HG02642 (cell line): ENCODE measurements at regions not wholly inside any gene's neighbourhood (a gene's known extent, or its start where the extent isn't known, plus 50 kb on each side); places are given as distances from the start of the nearest gene placed in this dataset.
"Not testable (repeated sequence)": the region's sequence is repeated elsewhere in the genome, so short reads cannot be mapped to it uniquely, and the experiment has no call there.

Experiments
- ATAC-seq: cut with Tn5 transposase; IDR thresholded peaks from one replicate; pipeline ENCODE4 v1.9.1; 2021; ENCODE audit warnings: mild to moderate bottlenecking; ENCODE audit not compliant: unreplicated experiment, poor library complexity

DNA sequence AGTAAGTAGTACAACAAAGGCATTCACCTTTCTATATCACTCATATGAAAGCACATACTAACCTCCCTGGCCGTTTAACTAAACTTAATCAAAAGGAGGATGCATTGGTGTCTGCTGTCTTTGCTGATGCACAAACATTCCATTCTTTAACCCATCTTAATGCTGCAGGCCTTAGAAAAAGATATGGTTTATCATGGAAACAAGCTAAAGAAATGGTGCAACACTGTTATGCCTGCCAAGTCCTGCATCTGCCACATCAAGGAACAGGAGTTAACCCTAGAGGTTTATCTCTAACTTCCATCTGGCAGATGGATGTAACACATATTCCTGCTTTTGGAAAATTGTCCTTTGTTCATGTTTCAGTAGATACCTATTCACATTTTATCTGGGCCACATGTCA lies 296.5 kb upstream of the DKK2 start:
- not testable (repeated sequence) for ATAC-seq

DNA sequence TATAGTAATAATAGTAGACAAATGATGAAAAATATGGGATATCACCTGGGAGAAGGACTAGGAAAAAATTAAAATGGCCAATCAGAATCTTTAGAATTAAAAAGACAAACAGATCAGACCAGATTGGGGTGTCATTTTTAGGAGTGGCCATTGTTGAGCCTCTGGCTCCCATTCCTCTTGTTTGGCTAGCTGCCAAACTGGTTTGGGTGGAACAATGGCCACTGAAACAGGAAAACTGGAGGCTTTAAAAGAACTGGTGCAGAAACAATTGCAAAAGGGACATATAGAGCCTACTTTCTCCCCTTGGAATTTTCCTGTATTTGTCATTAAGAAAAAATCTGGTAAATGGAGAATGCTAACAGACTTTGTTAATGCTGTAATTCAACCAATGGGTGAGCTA lies 294.8 kb upstream of the DKK2 start:
- no peak for ATAC-seq

DNA sequence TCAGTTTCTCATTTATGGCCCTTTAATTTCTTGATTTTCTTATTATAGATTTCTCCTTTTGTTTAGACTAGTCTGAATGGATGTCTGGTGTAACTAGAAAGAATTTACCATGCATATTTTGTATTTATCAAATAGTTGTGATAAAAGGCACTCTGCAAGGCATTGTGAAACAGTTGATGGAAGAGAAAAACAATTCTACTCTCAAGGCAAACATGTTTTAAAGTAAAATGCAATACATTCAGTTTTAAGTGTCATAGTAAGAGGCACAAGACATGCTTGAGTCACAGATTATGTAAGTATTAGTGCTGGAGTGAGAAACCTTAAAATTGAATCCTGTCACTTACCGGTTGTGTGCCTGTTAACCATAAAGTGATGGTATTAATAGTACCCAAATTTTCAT lies 283.3 kb upstream of the DKK2 start:
- no peak for ATAC-seq

DNA sequence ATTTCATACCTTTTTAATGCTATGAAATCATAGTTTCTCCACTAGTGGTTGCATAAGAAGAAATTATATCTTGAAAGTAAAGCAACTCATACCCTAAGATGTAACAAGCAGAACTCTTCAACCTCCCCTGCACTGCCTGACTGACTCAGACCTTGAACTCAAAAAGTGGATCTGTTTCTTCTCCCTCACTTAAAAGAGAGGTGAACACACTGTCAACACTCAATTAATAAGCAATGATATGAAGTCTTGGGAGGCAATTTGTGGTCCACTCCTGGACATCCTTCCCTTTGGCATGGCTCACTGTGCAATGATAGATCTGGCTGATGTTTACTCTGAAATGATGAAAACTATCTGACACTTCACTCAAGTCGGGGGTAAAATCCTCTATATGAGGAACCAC lies 282.0 kb upstream of the DKK2 start:
- no peak for ATAC-seq

DNA sequence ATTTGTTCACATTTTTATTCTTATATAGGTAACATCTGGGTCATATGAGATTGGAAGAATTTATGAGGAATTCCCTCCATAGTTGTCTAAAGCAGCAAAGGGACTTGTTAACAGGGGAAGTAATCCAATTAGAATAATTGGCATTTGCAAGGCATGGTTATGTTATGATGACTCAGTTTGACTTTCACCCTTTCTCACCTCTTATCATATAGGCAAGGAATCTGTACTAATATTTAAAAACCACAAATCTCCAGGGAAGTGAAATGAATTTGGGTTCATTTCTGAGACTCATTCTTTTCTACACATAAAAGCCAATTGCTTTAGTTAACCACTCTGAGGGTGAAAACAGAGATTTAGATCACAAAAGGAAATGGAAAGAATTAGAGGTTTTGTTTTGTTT lies 281.5 kb upstream of the DKK2 start:
- ATAC-seq: no peak

DNA sequence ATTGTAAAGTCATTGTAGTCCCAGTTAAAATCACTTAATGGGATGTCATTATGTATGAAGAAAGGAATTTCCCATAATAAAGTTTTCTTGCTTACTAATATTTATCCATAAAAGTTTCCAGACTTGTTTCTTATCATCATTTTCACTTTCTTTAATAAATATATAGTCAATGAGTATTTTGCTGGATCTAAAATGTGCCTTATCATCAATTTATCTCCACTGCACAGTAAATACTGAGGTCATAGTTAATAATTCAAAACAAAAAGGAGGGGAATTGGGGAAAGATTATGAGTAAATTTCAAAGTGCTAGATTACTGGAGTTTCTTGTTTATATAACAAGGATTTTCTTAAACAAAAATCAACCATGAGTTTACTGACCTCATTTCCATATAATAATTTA lies 279.5 kb upstream of the DKK2 start:
- no peak for ATAC-seq

DNA sequence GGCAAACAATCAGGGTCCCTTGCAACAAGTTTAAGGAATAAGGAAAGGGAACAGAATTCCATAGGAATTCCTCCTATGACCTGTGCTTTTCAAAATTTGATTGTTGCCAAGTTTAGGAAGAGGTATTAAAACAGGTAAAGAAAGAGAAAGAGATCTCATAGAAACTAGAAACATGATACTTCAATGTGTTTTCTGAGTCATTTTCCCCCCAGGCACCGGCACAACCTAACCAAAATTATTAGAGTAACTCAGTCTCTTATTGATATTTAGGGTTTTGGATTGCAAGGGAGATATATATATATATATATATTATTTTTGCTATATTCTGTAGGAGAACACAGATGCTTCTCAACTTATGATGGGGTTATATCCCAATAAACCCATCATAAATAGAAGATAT lies 278.0 kb upstream of the DKK2 start:
- no peak for ATAC-seq

DNA sequence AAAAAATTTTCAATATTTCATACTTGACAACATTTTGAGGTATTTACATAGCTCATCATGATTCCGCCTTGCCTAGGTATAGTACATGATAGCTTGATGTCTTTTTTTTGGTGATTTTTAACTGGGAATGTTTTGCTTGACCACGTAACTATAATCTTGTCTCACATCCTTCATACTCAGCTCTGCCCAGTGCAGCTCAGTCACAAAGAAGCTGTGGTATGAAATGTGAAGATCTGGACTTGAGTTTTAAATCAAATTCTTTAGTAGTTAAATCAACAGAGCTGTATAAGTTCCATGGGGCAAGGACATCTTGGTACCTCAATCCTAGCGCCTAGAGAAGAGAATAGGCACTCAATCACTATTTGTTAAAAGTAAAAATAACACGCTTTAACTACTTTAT lies 276.3 kb upstream of the DKK2 start:
- no peak for ATAC-seq

DNA sequence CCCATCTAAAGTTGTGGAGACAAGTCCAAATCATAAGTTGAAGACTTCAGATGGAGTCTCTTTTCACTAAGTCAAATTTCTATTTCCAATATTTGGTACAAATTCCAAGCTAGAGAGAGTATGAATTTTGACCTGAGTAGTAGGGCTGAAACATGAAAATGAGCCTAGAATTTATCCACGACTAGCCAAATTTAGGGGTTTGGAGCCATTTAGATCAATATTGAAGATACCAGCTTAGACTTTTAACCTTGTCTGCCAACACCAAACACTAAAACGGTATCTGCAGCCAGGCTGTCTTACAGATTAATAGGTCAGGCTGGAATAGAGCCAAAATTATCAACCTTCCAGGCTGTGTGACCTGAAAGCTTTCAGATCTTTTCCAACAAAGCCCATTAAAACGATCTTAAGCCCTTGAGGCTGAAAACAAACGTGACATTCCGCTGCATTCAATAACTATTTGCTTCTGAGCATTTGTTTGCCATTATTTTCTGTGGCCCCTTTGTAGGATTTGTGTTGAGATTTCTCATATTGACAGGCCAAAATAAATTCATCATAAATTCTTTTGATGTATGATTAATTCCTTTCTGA lies 268.7 kb upstream of the DKK2 start:
- no peak for ATAC-seq

DNA sequence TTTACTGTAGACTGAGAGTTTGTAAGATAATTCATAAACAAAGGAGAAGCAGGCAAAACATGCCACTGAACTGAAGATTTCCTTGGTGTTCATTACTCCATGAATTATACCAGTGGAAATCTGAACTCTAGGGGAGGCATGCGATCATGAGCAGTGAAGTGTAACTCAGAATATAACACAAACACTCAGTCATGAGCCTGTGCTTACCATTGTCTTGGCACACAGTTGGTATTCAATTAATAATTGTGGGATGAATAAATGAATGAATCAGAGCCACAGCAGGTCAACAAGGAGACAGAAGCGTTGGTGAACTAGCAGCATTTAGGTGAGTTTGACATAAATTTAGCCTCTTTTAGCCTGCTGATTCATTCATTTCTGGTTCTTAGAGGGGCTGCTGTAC lies 263.5 kb upstream of the DKK2 start:
- ATAC-seq: no peak

DNA sequence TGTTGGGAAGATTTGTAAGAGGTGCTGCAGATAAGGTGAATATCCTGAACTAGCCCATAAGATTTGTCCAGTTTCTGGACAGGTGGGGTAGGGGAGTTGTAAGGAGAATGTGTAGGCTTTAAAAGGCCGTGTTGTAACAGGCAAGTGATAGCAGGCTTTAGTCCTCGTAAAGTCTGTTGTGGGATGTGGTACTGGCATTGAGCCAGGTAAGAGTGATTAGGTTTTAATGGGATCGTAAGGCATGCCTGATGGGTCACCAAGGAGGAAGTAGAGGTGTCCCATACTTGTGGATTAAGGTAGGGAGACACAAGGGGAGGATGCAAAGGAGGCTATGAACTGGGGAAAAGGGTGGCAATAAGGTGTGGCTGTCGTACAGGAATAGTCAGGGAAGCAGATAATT lies 256.9 kb upstream of the DKK2 start:
- ATAC-seq: no peak

DNA sequence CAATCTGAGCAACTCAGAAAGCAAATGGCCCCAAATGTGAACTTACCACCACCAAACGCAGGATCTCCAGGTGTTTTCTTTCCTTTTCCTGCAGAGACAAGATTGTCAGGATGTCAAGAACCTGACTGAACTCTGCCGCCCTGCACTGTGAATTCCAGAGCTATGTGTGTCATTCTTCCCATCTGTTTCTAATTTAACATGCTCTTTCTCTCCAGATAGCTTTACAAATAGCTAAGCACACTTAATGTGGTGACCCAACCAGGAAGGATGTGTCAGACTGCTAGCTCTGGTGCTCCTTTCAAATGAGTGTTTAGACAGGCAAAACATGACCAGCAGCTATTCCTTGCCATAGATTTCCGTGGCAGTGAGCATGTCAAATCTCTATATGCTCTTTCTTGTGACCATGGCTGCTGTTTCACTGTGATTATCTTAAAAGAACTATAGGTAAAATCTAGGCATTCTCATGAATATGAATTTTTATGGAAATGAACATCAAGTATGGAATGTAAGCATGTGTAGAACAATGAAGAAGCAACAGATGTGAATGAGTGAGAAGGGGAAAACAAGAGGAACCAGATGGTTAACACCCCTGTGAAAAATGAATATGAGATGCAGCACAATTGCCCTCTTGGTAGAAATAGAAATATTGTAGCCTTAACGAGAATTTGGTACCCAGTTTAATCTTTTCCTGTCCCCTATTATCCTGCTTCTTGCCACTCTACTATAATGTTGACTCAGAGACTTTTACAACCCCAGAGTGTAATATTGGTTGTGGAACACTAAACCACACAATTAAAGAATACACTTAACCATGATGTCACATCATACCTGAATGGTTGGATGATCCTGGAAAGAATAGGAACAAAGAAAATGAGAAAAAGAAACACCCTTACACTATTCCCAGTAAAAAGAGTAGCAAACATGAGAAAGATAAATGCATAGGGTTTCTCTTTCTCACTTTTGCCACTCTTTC lies 247.8 kb upstream of the DKK2 start:
- no peak for ATAC-seq

DNA sequence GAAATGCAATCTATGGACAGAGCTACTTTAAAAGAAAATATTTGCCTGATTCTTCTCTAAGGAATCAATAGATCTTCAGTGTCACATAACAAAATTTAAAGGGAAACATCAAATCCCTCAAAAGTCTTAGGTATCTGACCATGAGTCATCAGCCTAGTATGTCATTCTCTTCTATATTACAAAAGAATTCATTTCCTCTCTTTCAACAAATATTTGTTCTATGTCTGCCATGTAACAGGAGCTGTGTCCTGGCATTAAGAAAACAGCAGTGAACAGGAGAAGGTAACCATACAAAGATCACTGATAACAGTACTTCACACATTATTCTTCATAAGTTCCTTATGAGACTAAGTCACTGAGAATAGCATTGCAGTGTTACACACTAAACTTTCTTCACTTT lies 243.6 kb upstream of the DKK2 start:
- no peak for ATAC-seq

DNA sequence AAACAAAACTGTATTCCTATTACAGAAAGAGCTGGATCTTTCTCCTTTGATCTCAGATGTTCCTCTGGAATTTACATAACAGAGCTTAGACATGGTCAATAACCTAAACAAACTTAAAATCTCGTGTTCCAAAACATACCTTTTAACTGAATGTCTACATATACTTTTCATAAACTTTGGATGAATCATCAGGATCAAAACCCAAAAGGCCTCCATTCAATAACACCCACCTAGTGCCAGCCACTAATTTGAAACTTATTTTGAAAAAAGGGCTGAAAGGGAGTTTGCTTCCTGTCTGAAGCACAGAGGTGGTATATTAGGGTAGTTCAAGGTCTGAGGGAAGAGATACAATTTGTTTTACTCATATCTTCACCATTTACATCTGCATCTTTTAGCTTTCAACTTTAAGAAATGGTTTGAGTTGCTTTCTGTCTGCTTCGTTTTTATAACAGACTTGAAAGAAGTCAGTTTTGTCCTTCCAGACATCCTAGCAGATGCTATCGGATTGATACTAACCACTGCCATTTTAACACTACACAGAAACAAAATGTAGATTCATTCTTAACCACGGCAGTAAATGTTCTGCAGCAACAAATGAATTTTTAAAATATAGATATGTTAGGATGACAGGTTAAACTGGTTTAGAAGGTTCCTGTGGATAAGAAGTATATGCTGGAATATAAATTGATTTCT lies 242.8 kb upstream of the DKK2 start:
- ATAC-seq: no peak

DNA sequence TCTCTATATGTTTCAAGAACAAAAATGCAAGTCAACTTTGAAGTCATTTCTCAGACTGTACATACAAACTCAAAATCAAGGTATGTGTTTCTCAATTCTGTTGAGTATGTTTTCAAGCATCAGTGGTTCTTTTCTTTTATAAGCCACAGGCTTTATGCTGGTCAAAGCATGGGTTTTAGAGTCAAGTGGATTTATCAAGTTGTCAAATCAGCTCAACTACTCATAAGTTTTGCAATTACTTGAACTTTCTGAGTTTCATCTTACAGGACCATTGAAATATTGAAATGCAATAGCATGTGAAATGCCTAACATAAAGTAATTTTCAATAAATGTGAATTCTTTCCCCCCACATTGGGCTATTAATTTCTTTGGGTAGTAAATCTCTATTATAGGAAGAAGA lies 239.9 kb upstream of the DKK2 start:
- ATAC-seq: no peak

DNA sequence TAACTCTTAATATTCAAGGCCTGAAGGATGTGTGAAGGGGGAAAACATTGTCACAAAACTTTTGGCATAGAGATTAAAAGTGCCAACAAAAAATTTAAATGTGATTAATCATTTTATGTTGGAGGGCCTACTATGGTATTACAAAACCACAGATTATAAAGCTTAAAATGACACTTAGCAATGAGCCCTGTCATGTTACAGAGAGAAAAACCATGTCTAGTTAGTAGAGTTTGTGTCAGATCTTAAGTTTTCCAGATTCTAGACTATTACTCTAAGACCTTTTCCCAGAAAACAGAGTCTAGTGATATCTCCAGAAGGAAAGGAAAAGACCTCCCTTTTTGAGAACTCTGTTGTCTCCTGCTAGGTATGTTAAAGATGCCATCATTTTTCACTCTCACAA lies 239.1 kb upstream of the DKK2 start:
- no peak for ATAC-seq

DNA sequence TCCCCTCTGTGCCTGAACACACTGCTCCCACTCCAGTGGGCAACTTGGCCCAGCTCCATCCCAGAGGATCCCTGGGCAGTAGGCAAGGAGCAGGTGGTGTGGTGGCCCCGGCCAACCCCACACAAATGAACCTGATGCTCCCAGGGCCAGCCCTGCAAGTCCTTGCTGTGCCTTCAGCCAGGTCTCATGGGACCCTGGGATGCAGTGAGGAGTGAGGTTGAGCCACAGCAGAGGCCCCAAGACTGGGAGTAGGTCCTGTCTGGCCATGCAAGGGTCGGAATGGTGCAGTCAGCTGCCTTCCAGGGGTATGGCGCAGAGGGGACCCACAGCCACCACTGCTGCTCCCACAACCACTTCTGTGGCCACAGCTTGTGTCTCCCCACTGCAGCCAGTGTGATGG lies 234.5 kb upstream of the DKK2 start:
- ATAC-seq: no peak

DNA sequence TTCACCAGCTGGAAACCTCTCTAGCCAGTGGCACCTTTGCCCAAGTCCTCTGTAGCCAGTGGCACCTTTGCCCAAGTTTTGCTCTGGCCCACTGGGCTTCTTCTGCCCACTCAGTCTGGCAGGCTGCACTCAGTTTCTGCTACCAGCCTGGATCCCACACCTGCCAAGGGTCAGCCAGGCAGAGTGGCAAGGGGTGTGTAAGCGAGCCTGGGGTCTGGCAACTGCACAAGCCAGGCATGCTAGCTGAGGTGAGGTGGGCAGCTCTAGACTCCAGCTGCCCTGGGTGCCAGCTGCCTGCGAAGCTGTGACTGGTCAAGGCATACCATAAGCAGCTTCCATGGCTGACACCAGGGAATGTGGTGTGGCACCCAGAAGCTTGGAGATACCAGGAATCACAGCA lies 233.1 kb upstream of the DKK2 start:
- ATAC-seq: no peak

DNA sequence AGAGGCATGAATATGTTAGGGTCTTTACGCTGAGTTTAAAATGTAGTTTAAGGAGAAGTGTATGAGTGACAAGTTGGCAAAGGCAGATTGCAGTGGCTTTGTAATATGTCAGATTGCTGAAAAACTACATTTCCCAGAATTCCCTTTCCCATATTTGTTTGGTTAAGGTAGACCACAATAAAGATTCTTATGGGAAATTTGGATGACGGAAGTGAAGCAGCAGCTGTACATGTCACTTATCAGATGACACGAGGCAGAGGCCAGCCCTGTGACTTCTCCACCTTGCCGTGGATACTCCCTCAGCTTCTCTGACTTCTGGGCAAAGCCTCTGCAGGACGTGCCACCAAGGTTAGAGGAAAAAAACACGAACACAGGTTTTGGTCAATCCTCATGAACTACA lies 229.7 kb upstream of the DKK2 start:
- ATAC-seq: no peak

DNA sequence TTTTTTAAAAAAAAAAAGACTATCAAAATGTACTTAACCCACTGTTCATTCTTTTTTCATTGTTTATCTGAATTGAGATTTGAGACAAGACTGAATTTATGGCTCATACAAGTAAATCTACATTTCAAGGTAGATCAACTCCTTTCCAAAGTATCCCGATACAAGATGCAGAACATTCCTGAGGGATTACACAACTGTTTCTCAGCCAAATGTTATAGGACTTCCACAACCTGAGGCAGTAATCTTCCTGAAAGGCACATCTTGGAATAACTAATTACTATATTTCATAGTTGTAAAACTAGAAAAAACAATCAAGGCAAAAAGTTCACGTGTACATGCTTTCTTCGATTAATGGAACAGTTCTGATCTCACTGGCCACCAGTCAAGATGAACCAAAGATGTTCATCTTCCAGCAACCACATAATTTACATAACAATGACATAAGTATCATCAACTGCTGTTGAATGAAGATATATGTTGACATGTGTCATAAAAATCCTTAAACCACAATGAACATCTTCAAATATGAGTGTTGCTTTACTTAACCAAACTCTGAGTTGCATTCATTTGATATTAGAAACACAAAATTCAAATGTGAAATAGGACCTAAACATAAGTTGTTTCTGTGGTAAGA lies 225.2 kb upstream of the DKK2 start:
- no peak for ATAC-seq

DNA sequence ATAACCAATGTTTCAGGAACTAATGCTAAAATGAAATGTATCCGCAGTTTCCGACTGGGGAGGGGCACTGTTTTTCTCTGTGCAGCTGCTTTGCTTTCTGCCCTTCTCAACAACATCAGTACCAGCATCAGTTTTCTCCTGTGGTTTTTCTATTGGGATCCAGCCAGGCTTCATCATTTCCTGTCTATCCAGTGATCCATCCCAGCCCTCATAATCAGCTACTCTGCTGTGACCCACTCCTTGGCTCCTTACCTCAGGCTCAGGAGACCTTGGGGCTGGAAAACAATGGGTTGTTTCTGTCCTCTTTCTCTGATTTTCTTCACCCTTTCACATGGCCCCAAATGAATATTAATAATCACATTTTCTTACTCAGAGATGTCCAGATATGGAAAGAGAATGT lies 222.2 kb upstream of the DKK2 start:
- no peak for ATAC-seq
